Caki2 (cell line): ENCODE measurements at regions not wholly inside any gene's neighbourhood (a gene's known extent, or its start where the extent isn't known, plus 50 kb on each side); places are given as distances from the start of the nearest gene placed in this dataset.

Experiments used
- DNase-seq: peaks from one replicate; pipeline ENCODE4 v3.0.0-alpha.2; 2015; ENCODE audit warnings: low read depth
- in situ Hi-C: cut with HindIII; loops from 2 replicates; pipeline ENCODE4 v1.10.0; 2016; ENCODE audit warnings: low sequenced_read_pairs, low pct_unique_long_range_greater_than_20kb, mixed read lengths

- in situ Hi-C loops = no loop called here
- DNase-seq = no peak
Measured at GRCh38 chr3:77931255-77932009, 891.5 kb downstream of the ROBO2 start.

DNA sequence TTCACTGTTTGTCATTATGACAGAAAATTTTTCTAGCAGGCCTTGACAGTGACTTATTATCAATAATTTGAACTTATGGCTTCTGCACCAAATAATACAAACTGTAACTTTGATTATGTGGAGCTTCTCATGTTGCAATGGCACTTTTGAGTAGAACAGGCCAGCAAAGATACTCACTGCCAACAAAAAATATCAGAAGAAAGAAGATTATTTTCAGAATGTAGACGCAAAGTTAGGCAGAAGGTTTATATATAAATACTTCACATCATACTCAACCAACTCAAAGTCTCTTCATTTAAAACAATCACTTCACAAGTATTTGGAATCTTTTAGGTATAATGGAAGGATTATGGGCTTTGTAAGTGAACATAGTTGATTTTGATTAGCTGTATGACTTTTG is 893.0 kb downstream of the ROBO2 start:
- in situ Hi-C loops = no loop called here
- no peak for DNase-seq

DNA sequence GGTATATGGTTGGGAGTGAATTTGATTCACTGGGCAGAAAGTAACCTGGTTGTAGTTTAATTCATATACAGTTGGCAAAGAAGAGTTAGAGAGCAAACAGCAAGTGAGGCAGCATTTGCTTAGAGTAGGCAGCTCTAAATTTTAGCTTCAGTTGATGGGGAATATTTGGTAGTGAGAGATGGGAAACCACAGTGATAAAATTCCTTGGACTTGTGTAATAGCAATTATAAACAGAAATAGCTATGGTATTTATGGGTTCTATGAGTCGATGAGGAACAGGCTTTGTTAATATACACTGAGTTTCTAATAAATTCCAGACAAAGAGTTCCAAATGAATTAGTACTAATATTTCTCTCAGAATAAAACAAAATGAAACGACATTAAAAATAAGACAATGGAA is 894.0 kb downstream of the ROBO2 start:
- no peak for DNase-seq
- in situ Hi-C loops = no loop called here

DNA sequence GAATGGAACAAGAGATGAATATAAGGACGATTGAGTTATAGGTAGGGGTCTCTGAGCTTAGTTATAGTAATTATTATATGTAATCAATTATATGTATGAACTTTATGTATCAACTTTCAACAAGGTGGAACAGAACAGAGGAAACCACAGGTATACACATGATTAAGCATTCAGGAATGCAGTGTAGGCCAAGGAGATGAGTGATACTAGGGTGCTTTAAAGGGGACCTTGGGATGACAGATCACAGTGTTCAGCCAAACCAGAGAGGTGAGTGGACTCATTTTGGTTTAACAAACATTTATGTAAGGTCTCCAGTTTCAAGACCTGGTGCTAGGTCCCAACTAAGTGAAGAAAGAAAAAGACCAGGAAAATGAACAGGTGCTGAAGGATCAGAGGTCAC is 895.5 kb downstream of the ROBO2 start:
- DNase-seq = no peak
- in situ Hi-C loops = no loop called here

DNA sequence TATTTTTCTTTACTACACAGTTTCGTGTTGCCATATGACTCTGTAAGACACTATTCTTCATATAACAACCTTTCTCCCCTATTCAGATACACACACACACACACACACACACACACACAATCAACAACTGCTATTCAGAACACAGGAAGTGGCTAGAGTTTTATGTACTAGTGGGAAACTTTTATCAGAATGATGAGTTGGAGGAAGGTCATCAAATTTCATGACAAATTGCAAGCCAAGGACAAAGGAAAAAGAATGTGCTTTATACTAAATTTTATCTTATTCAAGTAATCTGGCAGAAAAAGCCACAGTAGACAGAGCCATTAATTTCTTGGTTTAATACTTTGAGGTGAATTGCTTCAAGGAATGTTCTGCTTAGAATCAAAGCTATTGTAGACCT is 899.8 kb downstream of the ROBO2 start:
- in situ Hi-C loops = no loop called here
- no peak for DNase-seq

- in situ Hi-C loops = no loop called here
- no peak for DNase-seq
Measured at GRCh38 chr3:77943598-77943997, 903.7 kb downstream of the ROBO2 start.

DNA sequence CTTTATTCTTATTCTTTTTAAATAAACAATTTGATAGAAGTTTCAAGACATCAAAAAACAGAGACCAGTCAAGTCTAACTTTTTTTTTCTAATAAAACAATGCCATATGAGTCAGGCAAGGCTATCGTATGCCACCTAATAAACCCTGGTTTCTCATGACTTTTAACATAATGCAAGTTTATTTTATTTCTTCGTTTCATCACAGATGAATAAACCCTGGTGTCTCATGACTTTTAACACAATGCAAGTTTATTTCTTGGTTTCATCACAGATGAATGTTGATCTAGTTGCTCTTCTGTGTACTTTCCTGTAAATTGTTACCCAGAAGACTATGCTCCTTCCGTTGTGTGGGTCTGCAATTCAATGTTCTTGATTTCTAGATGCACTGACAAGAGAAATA is 905.4 kb downstream of the ROBO2 start:
- in situ Hi-C loops = no loop called here
- DNase-seq = peak; percentile 2

- in situ Hi-C loops = no loop called here
- DNase-seq = no peak
Measured at GRCh38 chr3:77947671-77948070, 907.8 kb downstream of the ROBO2 start.

- in situ Hi-C loops = no loop called here
- DNase-seq = no peak
Measured at GRCh38 chr3:77967621-77968020, 927.7 kb downstream of the ROBO2 start.

- in situ Hi-C loops = no loop called here
Measured at GRCh38 chr3:77976079-77976478, 936.2 kb downstream of the ROBO2 start.

DNA sequence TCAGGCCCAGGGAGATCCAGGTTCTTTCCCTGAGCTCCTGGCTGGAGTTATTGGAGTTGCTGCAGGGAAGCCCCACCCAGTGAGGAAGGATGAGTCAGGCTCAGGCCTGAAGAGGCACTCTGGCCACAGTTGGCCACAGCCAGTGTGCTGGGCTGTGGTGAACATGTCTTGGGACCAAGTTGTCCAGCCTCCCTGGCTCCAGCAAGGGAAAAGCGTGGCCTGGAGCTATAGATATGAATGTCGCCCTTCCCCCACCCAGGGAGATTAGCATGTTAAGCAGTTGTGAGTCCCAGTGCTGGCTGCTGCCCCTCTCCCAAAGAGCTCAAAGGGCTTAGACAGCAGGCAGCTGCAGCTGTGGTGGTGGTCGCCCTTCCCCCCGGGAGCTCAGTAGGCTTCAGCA is 963.2 kb downstream of the ROBO2 start:
- in situ Hi-C loops = no loop called here

More at GRCh38 chr3:77976079-77976478, 936.2 kb downstream of the ROBO2 start:
- DNase-seq = no peak

DNA sequence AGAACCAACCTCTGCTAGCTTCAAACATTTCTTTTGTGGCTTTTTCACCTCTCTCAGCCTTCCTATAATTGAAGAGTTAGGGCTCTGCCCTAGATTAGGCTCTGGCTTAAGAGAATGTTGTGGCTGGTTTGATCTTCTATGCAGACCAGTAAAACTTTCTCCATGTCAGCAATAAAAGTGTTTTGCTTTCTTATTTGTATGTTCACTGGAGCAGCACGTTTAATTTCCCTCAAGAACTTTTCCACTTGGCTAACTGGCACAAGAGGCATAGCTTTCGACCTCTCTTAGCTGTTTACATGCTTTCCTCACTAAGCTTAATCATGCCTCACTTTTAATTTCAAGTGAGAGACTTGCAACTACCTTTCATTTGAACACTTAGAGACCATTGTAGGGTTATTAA is 964.7 kb downstream of the ROBO2 start:
- DNase-seq = peak; percentile 2
- in situ Hi-C loops = no loop called here

More for the DNA sequence above, 963.2 kb downstream of the ROBO2 start:
- no peak for DNase-seq

DNA sequence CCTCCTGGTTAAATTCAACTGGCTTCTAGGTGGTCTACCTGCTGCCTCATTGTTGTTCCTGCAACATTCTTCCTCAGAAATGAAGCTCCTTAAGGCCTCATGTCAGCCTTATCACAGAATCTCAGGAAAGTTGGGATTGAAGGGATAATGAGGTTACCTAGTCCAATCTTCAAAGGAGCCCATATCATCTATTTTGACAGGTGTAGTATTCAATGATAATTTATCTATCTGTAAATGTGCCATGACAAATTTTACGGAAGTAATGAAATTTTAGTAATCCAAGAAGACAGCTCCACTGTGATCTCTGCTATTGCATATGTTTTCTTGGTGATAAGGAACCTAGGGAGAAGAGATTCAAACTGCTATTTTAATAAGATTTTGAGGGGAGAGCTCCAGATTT is 973.8 kb downstream of the ROBO2 start:
- in situ Hi-C loops = no loop called here
- DNase-seq = no peak

GRCh38 chr3:78015856-78016255 is 976.0 kb downstream of the ROBO2 start:
- in situ Hi-C loops = no loop called here
- DNase-seq = no peak

DNA sequence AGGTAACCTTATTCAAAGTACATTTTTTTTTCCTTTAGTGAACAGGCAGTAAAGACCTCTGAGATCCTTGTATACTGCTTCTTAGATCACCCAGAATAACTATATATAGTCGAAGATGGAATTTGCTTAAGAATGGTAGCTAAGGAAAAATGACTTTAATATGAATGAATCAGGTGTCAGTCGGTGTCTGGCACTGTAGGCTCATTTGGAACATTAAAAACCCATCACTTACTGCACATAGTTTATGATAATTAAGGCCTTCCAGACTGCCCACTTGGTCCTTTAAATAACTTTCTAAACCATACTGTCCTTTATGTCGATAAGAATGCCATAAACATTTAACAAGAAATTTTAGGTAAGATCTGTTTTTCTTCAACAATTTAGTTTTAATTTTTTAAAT is 981.8 kb downstream of the ROBO2 start:
- in situ Hi-C loops = no loop called here
- DNase-seq = no peak

DNA sequence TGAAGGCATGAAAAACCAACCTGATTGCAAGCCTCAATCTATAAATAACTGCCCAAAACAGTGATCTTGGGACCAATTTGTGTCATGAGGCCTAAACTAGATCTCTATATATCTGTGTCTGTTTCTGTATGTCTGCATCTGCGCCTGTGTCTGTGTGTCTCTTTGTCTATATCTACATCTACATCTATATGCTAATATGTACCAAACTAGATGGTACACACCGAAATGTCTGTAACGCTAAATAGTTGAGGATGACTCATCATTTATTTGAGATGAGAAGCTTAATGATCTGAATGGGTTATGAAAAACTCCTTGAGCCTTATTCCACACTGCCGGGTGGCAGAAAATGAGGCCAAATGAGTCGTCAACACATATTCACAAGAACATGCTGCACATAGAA is 982.3 kb downstream of the ROBO2 start:
- DNase-seq = no peak
- in situ Hi-C loops = no loop called here

- DNase-seq = no peak
- in situ Hi-C loops = no loop called here
Measured at GRCh38 chr3:78023257-78023656, 983.4 kb downstream of the ROBO2 start.

DNA sequence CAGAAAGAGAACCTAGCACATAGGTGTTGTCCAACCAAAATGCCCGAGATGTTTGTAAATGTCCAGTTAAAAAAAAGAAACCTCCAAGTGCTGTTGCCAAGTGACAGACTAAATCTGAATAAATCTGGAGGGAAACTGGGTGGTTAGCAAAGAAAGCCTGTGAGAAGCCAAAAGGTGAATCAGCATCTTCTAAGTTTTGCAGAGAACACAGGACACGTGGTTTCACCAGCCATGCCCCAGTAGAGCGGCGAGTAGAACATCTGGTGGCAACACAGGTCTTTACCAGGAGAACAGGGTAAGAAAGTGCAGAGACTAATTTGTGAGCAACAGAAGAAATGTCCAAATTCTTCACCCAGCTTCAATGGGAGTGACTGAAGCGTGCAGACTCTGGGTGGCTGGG is 986.0 kb downstream of the ROBO2 start:
- in situ Hi-C loops = no loop called here
- no peak for DNase-seq

- no peak for DNase-seq
- in situ Hi-C loops = no loop called here
Measured at GRCh38 chr3:78026318-78026828, 986.5 kb downstream of the ROBO2 start.

GRCh38 chr3:78029775-78030174 is 989.9 kb downstream of the ROBO2 start:
- DNase-seq = no peak
- in situ Hi-C loops = no loop called here
